Brain pericyte (primary cell): ENCODE measurements at regions not wholly inside any gene's neighbourhood (a gene's known extent, or its start where the extent isn't known, plus 50 kb on each side); places are given as distances from the start of the nearest gene placed in this dataset.

ENCODE experiments used
- DNase-seq: peaks from one replicate; pipeline ENCODE4 v3.0.0-alpha.2; 2012; ENCODE audit warnings: low read depth, low spot score

DNA sequence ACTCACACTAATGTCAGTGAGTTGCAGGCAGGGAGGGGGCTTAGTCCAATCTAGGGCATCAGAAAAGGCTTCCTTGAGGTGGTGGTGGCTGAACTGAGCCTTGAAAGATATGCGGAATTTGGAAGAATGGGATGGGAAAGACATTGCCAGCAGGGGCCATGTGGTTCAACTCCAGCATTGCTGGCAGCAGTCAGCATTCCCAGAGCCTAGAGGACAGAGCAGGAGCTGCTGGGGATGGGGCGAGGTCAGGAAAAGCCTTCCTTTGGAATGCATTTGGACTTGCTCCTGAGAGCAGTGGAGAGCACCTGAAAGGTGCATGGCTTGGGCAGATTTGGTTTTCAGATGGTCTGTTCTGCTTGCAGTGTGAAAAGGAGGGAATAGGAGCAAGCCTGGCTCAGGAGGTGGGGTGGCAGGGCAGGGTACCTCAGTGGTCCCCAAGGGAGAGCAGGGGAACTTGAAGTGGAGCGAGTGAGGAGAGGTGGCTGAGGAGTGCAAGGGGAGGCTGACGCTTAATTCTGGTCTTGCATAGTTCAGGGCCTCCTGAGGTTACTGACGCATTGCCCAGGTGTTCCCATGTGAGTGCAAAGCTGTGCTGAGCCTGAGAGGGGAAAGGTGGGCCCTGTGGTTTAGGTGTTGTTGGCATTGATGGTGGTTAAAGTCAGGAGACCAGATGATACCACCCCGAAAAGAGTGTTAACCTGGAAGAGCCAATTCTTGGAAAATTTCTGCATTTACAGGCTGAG is 112.1 kb upstream of the MGAT5 start:
- DNase-seq = no peak

- DNase-seq = no peak
These were observed 111.5 kb upstream of the MGAT5 start for GRCh38 chr2:134142341-134142738.

DNA sequence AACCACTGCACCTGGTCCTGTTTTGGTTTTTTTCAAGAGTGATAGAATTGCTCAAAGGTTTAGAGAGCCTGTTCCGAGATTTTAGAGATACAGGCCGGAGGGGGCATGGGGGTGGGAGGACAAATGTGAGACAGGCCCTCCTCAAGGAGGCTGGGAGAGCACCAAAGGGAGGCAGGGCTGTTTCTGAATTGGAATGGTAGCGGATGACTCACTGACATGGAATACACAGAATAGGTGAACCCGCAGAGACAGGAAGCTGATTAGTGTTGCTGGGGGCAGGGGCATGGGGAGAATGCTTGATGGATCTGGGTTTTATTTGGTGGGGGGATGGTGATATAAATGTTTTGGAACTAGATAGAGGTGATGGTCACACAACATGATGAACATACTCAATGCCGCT is 111.0 kb upstream of the MGAT5 start:
- no peak for DNase-seq

DNA sequence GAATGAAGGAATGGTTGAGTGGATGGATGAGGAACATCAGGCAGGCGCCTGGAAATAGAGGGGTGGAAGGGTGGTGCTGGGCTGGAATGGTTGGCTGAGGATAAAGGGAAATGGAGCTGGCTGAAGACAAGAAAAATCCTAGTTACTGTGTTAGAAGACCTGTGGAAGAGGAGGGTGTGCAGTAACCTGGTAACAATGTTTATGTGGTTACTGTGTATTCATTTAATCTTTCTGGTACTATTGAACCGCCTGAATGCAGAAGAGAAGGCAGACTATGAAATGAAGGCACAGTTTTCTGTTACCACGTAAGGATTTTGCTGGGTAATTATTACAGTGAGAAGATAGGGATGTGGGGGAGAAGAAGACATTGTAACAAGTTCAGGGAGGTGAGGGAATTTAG is 110.3 kb upstream of the MGAT5 start:
- no peak for DNase-seq

DNA sequence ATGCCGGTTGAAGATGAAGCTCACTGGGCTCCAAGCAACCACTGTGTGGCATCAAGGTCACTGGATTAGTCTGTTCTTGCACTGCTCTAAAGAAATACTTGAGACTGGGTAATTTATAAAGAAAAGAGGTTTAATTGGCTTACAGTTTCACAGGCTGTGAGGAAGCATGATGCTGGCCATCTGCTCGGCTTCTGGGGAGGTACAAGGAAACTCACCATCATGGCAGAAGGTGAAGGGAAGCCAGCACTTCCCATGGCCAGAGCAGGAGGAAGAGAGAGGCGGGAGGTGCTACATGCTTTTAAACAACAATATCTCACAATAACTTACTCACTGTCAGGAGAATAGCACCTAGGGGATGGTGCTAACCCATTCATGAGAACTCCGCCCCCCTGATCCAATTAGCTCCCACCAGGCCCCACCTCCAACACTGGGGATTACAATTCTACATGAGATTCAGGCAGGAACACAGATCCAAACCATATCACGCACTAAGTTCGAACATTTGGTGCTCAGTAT is 109.7 kb upstream of the MGAT5 start:
- DNase-seq = no peak

DNA sequence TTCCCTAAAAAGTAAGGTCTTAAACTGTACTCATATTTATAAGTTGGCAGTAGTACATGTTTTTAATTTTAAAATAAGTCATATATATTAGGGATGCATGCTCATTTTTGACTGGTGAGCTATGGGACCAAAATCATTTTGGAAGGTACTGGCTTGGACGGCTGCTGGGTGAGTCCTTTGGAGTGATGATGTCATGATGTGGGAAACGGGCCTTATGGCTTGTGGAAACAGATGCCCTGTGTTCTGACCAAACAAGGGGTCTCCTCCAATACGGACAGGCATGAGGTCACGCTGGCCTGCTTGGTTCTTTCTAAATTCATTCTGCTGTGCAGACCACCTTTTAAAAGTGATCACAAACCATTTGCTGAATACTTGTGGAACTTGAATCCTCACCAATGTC is 109.2 kb upstream of the MGAT5 start:
- DNase-seq = no peak

DNA sequence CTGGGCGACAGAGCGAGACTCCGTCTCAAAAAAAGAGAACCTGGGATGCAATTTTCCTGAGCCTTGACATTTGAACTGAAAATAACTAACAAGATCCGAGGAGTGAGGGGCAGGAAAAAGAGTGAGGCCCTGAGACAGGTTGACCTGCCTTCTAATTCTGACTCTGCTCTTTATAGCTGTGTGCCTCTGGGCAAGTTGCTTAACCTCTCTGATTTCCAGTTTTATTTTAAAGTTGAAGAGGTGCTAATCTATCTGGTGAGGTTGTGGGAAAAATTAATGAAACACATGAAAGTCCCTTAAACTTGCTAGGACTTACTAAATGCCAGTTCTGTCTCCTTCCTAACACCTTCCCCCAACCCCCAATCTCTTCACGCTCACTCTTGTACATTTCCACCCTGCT is 108.4 kb upstream of the MGAT5 start:
- DNase-seq = no peak

- no peak for DNase-seq
These were observed 107.7 kb upstream of the MGAT5 start for GRCh38 chr2:134146161-134146560.

DNA sequence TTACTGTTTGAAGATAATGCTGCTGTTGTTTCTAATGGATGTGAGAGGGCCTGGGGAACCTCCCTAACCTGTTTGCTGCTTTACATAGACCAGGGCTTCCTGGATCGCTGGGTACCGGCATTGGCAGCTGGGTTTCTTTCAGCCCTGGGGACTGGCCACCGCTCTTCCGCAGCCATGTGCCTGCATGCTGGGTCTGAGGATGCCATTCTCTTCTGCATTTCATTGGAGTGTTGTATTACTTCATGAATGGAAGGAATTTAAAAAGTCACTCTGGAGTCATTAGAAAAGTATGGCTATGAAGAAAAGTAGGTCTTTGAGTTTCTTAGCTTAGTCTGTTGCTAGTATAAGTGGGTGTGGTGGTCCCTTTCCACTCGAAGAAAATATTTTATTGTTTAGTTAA is 107.3 kb upstream of the MGAT5 start:
- no peak for DNase-seq

GRCh38 chr2:134148172-134148571 is 105.7 kb upstream of the MGAT5 start:
- DNase-seq = no peak

GRCh38 chr2:134148843-134149472 is 104.9 kb upstream of the MGAT5 start:
- DNase-seq = no peak

- DNase-seq = no peak
These were observed 104.0 kb upstream of the MGAT5 start for GRCh38 chr2:134149904-134150303.

GRCh38 chr2:134150760-134151159 is 103.1 kb upstream of the MGAT5 start:
- DNase-seq = no peak

DNA sequence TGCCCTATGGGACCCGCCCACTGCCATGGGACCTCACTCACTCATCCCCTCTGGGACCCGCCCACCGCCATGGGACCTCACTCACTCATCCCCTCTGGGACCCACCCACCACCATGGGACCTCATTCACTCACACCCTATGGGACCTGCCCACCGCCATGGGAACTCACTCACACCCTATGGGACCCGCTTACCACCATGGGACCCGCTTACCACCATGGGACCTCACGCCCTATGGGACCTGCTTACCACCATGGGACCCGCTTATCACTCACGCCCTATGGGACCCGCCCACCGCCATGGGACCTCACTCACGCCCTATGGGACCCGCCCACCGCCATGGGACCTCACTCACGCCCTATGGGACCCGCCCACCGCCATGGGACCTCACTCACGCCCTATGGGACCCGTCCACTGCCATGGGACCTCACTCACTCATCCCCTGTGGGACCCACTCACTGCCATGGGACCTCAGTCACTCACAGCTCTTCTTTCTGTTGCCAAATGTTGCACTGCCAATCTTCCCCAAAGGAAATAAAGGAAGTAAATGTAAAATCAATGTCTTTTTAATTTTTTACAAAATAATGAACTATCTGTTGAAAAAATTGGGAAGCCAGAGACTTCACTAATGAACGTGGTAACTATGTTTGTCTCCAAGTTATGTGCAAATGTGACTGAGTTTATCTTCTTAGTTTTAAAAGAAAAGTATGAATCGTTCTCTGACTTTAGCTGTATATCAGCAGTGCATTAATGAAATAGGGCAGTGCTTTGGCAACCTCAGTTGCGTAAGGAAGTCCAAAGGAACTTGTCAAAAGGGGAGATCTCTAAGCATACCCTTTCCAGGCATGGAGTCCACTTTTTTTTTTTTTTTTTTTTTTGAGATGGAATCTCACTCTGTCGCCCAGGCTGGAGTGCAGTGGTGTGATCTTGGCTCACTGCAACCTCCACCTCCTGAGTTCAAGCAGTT is 101.5 kb upstream of the MGAT5 start:
- no peak for DNase-seq

- DNase-seq = no peak
These were observed 100.5 kb upstream of the MGAT5 start for GRCh38 chr2:134153294-134153880.

GRCh38 chr2:134154246-134154645 is 99.6 kb upstream of the MGAT5 start:
- no peak for DNase-seq

GRCh38 chr2:134155134-134155533 is 98.7 kb upstream of the MGAT5 start:
- no peak for DNase-seq

DNA sequence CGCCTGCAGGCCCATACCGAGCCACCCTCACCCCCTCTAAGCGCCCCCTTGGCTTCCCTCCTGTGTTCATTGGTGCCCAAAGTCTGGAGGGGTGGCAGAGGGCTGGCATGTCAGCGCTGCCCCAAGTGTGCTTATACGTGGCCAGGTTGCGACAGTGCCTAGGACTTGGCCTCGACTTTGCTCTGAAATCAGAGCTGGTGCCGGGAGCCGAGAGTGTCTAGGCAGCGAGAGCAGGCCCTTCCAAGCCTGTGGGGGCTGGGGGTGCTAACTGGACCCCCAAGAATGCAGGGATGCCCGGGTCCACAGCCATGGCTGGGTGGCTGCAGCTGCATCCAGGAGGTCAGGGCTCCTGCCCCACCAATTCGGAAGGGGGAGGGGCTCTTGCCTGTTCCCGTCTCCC is 95.6 kb upstream of the MGAT5 start:
- no peak for DNase-seq

DNA sequence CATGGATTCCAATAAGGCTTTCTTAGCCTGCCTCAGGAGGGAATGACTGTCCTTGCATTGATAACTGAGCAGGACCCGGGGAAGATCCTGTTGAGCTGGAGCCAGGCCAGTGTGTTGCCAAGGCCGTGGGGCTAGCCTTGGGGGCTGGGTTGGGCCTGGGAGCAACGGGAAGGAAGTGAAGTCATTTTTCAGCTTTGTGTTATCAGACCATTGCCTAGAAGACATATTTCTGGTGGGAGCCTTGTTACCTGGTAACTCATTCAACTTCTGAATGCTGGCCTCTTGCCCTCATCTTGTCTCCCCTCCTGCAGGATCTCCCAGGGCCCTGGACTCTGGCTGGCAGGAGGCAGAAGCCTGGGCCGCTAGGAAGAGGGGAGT is 92.7 kb upstream of the MGAT5 start:
- DNase-seq = no peak

- no peak for DNase-seq
These were observed 90.5 kb upstream of the MGAT5 start for GRCh38 chr2:134163336-134163735.

DNA sequence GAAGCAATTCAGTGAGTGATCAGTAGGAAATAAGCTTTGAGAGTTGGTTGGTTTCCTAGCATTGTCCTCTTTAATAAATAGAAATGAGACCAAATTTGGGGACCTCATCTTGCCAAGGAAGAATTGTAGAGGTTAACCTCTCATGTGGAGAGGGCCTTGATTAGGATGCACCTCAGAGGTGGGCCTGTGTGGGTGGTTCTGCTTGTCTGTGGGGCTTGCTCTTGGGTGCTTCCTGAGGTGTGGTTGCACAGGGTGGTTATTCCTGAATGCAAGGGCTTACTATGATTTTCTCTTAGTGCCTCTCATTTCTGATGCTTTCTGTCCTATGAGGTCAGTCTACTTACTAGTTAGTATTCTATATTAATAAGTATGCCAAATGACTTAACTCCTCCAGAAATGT is 89.6 kb upstream of the MGAT5 start:
- no peak for DNase-seq

- DNase-seq = no peak
These were observed 86.9 kb upstream of the MGAT5 start for GRCh38 chr2:134167015-134167414.
